GM12891 (cell line): ENCODE measurements at regions not wholly inside any gene's neighbourhood (a gene's known extent, or its start where the extent isn't known, plus 50 kb on each side); places are given as distances from the start of the nearest gene placed in this dataset.

Experiments used
- PAX5 ChIP-seq: IDR thresholded peaks from 2 replicates; pipeline ENCODE4 v1.6.1; 2011; ENCODE audit warnings: low read length, moderate library complexity, mild to moderate bottlenecking; ENCODE audit not compliant: insufficient read depth, severe bottlenecking
- POLR2A ChIP-seq: IDR thresholded peaks from 2 replicates; pipeline ENCODE4 v1.6.1; 2011; ENCODE audit warnings: low read depth, low read length, control low read depth
- POLR2AphosphoS5 ChIP-seq: IDR thresholded peaks from 2 replicates; pipeline ENCODE4 v1.6.1; 2011; ENCODE audit warnings: low read depth, low read length, control low read depth
- POU2F2 ChIP-seq: IDR thresholded peaks from 2 replicates; pipeline ENCODE4 v1.6.1; 2011; ENCODE audit warnings: low read depth, mild to moderate bottlenecking, control low read depth, low read length, moderate library complexity
- SPI1 ChIP-seq: IDR thresholded peaks from 2 replicates; pipeline ENCODE4 v1.6.1; 2011; ENCODE audit warnings: low read depth, low read length, control low read depth
- TAF1 ChIP-seq: IDR thresholded peaks from 2 replicates; pipeline ENCODE4 v1.6.1; 2011; ENCODE audit warnings: low read depth, low read length, control low read depth

- TF ChIP-seq POLR2A (no peak), TAF1 (no peak), POLR2AphosphoS5 (no peak), POU2F2 (no peak), SPI1 (no peak), PAX5 (no peak)
These were observed 81.6 kb upstream of the MPDZ start for GRCh38 chr9:13361076-13361475.
